T-helper 2 cell treated with Interferon-gamma antibody and Interleukin-4, amounts not matched to agents 100 ng/mL and 5 ng/mL, for 36 hours (primary cell): ENCODE measurements at regions not wholly inside any gene's neighbourhood (a gene's known extent, or its start where the extent isn't known, plus 50 kb on each side); places are given as distances from the start of the nearest gene placed in this dataset.

ENCODE experiments used
- intact Hi-C: fragments of 100-400 bp; cut with micrococcal nuclease; formaldehyde crosslinking; loops from one replicate; pipeline ENCODE4 v1.15.1; 2023

DNA sequence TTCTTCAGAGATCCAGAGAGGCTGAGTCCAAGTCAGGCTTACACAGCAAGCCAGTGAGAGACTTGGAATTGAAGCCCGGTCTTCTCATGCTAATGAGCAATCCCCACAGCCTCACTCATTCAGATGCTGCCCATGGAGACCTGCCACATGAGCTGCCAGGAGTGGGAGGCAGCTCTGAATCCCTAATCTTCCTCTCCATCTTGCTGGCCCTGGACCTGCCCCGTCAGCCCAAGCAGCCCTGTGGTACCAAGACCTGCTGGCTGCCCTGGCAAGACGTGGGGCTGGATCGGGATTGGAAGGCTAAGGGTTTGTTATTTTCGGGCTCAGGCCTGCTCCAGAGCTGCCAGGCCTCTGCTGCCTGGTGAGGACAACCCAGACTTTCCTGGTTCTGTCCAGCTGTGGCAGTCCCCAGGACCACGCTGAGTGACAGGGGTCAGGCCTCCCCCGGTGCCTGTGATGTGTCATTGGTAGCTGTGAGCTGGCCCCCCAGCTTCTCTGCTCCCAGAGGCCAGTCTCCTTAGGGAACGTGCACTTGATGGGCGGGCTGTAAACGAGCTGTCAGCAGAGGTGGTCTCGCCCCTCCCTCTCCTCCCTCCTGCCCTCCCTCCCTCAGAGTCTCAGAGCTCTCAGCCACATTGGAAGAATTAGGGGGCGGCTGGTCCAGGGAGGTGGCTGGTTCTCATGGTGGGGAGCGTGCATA, 135.0 kb downstream of the FOXD2 start:
- intact Hi-C loops: no loop called here

DNA sequence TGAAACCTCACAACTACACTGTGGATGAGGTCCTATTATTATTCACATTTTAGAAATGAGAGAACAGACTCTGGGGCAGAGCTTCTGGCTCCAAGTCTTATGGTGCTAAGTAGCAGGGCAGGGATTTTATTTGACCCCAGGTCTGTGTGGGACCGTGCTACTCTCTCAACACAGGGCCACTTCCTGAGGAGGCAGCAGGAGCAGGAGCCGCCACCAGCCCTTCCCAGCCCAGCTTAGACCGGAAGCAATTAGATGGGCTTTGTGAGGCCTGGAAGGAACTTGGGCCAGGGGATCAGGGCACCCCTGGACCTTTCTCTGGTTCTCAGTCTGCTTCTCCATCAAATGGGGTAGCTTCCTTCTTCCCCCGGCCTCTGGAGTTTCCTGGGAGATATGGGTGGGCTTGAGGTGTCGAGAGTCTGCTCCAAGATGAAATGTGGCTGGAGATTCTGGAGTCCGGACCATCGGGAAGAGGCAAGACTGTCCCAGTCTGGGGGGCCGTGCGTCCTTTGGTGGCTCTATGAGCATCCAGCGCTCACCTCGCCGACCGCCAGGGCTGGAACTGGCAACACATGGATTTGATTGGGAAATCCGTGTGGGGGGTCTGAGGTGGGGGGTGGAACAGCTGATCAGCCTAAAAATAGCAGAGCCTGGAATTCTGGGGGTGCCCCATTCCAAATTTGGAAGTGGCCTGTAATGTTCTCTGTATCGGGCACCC, 136.8 kb downstream of the FOXD2 start:
- intact Hi-C loops: no loop called here

DNA sequence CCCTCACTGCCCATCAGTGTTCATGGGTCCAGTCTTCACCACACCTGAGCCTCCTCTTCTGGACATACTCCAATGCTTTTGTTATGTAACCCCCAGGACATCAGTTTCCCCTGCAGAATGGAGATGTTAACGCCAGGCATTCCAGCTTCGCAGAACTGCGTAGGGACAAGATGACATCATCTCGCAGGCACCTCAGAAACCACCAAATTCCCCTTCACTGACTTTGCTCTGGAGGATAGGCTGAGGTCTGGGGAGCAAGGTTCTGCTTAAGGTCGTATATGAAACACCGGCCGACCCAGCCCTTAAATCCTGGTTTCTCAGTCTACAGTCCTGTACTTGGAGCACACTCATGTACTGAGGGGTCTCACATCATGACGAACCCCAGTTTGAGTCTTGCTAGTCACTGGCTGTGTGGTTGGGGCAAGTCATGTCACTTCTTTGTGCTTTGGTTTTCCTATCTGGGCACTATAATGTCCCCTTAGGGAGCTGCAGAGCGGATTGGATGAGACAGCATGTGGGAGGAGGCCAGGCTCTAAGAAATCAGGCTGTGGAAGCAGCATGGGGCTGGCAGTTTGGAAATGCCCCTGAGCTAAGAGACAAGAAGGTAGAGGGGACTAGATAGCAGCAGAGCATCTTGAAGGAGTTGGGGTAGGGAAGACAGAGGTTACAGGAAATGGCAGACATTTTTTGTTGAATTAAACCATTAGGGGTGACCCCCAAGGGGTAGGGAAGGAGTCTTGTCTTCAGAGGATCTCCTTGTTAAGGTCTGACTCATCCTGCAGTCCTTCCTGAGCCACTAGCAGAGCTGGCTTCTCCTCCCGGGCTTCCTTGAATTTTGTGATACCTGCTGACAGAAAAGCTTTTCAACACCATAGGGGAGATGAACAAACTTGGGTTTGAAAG, 138.3 kb downstream of the FOXD2 start:
- intact Hi-C loops: no loop called here

DNA sequence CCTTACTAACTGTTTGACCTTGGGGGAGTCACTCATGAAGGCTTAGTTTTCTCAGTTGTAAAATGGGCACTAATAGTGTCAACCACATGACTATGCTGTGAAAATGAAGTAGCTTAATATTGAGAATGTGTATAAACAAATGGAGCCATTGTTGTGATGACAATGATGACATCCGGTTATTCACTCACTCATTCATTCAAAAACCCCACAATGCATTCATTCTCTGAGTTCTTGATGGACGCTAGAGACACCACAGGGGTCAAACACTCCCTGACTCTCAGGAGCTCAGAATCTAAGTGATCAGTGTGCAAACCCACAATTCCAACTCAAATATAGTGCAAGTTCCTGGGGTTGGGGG, 138.9 kb downstream of the FOXD2 start:
- intact Hi-C loops: no loop called here

DNA sequence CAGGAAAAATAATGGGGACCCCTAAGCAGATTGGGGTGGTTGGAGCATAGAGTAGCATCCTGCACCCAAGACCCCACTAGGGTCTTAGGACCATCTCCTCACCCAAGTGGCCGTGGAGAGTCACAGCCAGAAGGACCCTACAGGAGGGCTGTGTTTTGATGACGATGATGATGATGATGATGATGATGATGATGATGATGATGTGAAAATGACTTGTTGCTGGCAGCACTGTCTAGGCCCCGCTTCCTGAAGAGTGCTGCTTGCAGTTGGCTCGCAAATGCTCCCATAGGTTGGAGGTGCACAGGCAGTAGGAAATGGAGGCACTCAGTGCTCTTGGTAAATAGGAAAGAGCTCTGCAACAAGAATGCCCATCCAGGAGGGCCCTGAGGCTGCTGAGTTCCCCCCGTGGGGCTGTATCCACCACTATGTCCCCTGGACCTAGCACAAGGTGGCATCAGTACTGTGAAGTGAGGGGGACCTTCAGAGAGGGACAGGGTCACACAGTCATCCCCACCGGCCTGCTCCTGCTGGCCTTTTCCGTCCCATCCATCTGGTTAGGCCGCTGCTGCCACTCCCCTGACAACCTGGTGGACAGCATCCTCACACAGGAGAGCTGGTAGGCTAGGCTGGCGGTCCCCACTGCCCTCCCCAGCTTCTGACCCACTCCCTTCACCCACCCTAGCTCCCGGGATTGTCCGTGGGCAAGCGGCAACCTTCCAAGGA, 139.6 kb downstream of the FOXD2 start:
- intact Hi-C loops: no loop called here

DNA sequence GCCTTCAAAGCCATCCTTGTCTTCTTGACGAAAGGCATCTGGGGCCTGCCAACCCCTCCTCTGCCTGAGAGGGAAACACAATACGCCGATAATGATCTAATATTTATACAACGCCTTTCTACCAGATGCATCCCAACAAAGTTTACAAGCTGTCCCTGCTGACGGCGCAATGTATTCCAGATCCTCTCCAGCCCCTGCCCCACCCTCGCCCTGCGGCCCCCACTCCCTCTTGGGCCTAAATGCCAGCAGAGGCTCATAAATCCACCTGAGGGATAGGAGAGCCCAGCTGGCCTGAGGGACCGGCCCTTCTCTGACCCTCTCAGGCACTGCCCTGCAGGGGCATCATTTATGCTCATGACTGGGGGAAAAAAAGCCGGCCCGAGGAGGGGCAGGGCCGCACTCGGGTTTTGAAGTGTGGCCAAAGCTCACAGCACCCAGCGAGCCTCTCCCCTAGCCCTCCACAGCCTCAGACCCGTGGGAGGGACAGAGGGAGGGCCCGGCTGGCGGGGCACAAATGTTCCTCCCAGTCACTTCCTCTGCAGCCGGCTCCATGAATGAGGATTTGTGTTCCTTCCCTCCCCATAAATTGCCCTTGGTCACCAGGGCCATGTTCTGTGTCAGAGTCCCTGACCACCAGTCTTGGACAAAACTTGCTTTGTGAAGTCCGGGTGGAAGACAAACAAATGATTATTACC, 140.3 kb downstream of the FOXD2 start:
- intact Hi-C loops: no loop called here

DNA sequence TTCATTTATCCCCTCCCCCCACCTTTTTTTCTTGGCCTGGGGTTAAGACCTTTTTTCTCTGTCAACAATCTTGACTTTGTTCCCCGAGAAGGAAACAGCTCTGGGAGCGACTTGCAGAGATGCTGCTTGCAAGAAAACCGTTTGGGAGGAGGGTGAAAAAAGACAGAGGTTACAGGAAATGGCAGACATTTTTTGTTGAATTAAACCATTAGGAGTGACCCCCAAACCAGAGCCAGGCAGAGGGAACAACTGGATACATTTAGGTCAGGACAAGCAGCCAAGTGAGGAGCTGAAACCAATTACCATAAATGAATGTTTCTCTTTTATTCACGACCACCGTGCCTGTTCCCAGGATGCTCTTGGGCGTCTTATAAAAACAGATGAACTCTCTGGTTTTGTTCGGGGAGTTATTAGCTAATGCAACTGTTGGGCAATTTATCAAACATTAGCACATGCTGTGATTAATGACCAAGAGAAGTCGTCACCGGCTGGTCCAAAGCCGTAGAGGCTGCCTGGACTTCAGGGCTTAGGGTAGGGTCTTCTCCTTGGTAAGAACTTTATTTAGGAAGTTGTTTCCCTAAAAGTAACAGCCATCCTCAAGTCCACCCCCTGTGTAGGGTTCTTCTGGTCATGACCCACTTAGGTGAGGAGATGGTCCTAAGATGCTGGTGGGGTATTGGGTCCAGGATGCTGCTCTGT, 141.0 kb downstream of the FOXD2 start:
- intact Hi-C loops: no loop called here

DNA sequence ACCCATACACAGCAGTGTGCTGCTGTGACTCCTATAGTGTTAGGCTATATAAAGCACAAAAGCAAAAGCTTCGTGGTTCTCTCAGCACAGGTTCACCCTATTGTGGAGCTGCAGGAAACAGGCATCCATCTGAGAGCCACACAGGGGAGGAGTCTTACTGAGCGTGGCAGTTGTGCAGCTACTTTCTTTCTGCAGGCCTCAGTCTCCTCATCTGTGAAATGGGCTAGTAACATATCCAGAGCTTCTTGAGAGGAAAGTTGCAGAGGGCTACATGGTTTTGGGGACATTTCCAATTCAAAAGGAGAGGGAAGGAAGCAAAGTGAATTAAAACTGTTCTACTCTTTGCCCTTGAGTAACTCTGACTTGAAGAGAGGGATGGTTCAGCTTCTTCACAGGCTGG, 142.0 kb downstream of the FOXD2 start:
- intact Hi-C loops: no loop called here

DNA sequence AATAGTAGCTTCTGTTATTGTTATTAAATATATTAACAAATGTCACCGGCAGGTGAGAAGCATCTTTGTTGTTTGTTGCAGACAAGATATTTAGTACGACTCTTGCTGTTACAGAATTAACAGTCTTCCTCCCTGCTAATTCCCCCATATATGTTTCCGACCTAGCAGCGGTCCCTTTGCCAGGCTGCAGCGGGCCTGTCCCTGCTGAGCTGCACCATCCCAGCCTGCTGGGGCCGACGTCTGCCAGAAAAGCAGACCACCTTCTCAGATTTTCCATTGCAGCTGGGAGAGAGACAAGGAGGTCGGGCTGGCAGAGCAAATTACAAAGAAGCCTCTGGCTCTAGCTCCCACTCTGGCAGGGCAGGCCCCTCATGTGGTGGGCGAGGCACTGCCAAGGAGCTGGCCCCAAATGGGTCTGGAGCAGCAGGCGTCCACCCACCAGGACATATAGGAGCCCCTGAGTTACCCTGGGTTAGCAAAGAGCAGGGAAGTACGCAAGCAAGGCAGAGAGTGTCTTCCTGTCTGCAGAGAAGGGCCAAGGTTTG, 142.7 kb downstream of the FOXD2 start:
- intact Hi-C loops: no loop called here

DNA sequence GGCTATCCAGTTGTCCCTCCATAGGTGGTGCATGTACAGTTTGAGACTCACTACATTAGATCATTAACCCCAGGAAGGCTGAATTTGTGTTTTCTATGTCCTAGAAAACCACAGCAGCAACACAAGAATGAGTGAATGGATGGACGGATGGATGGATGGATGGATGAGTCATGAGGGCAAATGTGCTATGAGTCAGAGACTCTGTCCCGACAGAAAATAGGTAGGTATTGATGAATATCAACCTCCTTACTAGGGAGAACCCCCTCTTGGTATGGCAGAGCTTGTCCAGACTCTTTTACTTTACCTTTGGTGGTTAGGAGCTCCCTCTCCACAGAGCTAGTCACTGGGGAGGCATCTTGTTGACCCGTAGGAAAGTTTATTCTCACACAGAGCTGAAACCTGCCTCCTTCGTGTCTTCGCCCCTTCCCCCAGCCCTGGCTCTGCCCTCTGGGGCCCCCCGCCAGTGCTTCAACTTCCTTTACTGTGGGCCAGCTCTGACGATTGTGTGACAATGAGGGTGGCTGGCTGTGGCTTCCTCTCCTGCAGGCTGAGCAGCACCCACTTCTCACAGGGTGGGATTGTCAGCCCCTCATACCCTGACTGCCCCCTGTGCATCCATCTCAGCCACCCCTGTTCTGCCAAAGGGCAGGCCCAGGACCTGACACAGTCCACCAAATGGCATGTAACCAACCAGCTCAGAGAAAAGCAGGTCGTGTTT, 145.2 kb downstream of the FOXD2 start:
- intact Hi-C loops: no loop called here

DNA sequence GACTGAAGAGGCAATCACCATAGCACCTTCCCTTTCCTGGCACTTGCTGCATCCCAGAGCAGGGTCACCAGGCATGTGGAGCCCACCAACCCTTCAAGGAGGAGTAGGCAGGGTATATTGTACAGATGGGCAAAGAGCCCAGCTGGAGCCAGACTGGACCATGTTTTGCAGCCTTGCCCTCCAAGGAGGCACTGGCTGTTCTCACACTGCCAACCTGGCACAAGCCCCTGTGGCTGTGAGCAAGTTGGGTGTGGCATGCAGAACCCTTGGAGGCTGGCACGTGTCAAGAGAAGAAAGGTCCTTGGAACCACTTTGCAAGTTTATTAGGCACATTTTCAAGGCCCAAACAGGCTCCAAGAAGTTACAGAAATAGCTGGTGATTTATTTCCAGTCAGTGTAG, 146.4 kb downstream of the FOXD2 start:
- intact Hi-C loops: no loop called here

DNA sequence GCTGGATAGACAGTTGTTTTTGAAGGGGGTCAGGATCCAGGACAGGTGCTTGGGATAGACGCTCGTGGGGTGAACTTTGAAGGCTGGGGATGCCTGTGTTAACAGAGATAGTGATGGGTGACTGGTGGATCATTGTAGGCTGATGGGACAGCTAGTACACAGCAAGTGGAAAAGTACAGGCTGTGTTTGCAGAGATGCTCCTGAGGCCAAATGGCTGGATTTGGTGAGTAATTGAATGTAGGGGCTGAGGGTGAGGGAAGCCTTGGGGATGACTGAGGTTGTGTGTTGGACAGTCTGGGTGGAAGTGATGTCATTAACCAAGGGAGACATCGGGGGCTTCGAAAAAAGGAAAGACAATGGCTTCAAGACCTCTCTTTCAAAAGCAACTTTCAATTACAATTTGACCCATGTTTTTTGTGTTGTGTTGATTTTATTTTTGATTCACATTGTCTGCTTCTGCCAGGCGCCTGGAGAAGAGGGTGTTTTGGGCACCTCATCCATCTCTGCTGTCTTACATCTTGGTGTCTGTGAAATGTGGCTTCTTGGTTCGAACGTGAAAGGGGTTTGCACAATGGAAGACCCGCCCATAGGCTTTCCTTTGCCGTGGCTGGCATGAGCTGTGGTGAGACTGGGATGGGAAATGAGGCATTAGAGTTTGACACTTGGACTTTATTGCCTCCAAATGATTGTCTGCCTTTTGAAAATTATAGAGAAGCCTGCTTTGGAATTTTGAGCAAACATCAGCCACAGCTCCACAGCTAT, 147.5 kb downstream of the FOXD2 start:
- intact Hi-C loops: no loop called here

DNA sequence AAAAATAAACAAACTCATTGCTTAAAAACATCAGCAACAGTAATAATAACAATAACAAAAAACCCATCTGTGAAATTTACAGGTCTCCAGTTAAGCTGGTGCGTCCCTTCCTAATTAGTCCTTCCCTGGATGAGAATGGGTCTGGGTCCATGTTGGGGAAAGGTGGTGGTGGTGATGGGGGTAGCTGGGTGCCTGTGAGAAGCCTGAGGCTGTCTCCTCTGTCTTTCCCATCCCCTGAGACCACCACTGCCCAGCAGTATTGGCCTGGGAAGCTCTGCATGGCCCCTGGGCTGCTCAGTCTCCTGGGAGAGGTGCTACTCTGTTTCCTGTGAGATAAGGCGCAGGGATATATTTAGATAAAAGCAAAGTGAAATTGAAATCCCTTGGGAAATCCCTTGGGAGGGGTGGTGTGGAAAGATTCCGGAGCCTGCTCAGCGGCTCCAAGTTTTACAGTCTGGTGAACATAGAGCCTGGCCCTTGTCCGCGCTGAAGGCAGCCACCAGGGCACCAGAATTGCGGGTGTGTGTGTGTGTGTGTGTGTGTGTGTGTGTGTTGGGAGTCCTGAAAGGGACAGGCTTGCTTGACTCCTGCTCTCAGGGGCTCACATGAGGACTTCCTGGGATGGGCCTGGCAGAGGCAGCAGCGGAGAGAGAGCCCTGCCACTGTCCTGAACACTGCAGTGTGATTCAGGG, 150.2 kb downstream of the FOXD2 start:
- intact Hi-C loops: no loop called here

DNA sequence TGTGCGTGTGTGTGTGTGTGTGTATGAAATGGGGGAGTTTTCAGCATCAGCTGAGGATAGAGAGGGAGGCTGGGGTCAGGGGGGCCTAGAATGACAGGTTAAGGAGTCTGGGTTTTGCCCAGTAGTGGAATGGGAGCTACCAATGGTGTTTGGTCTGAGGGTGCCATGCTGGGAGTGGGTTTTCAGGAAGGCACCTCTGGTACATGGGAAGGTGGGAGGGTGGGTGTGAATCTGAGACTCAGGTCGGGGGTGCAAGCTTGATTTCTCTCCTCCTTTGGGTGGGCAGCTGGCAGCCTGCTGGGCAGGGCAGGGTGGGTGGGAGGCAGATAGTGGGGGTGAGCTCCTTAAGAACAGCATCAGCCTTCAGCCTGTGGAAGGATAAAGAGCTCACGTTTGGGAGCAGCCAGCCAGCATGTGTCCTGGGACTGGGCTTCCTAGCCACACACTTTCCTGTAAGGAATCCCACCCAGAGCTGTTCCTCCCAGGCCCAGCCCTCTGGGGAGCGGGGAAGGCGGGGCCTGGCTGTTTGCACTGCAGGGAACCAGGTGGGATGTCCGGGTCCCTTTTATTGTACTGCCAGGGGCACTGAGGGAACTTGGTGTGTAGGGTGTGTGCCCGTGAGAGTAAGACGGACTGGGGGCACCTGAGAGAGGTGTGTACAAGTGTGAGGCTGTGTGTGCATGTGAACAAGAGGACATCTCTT, 152.8 kb downstream of the FOXD2 start:
- intact Hi-C loops: no loop called here

DNA sequence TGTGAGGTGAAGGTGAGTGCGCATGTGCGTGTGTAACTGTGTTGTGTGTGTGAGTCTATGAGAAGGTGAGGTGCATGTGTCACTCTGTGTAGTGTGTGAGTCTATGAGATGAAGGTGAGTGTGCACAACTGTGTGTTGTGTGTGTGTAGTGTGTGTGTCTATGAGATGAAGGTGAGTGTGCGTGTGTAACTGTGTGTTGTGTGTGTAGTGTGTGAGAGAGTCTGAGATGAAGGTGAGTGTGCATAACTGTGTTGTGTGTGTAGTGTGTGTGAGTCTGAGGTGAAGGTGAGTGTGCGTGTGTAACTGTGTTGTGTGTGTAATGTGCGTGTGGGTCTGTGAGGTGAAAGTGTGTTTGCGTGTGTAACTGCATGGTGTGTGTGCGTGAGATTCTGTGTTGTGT, 154.0 kb downstream of the FOXD2 start:
- intact Hi-C loops: no loop called here

DNA sequence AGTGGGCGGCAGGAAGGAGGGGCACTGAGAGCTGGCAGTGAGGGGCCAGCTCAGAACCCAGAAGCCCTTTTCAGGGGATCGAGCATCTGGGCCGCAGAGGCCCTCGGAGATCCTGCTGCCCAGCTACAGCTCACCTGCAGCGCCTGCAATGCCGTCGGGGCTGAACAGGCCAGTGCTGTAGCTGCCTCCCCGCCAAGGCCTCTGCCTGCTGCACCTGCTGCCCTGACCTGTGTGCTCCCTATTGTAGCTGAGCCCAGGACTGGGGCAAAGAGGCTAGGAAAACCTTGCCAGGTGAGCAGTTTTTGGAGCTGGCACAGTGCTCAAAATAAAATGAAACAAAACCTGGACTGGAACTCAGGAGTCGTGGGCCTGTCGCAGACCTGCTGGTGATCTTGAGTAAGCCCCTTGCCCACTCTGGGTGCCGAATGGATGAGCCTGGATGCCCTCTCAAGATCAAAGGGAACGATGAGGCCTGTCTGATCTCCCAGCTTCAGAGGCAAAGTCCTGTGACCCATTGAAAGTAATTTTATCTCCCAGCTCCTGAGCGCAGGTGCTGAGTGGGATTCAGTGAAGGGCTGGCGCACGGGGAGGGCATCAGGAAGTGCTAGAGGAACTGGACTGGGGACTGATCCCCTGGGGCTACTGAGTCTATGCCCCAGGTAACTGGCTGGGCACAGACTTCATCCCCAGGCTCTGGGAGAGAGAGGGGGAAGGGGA, 154.6 kb downstream of the FOXD2 start:
- intact Hi-C loops: no loop called here
